ENCODE measurements at regions not wholly inside any gene's neighbourhood (a gene's known extent, or its start where the extent isn't known, plus 50 kb on each side); places are given as distances from the start of the nearest gene placed in this dataset.

DNA sequence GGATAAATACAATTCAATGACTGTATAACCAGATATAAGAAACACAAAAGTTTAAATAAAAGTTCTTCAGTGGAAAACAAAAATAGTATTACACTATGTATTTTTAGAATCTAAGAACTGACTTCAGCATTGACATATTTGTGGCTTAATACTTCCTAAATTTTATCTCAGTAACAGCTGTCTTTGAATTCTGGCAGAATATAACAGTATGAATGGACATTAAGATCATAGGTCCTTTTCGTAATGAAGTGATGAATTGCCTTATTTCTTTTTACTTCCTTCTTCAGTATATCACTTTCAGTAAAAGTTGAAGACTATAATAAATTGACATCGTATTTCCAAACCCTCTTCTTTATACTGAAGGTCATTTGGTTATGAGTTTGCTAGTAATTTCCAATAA lies 1030.0 kb downstream of the MRPL39 start:
- Histone ChIP-seq H3K79me2 (ENCODE audit: insufficient read depth) (no peaks in the 10 kb centered on the region), H3K27ac (no peak overlapping the region), H3F3A (ENCODE audit: insufficient read depth) (no peaks in the 10 kb centered on the region), H3K27me3 (replicated peaks; ENCODE audit: insufficient read depth) (no peaks in the 10 kb centered on the region), H3K9me3 (ENCODE audit: low read depth) (no peaks in the 10 kb centered on the region), H4K20me1 (ENCODE audit: insufficient read depth) (no peaks in the 10 kb centered on the region), H3K9me2 (ENCODE audit: insufficient read depth) (no peaks in the 10 kb centered on the region), H3K4me3 (no peak overlapping the region), H3K36me3 (ENCODE audit: low read depth) (no peaks in the 10 kb centered on the region), H3K4me1 (ENCODE audit: insufficient read depth) (no peaks in the 10 kb centered on the region), H2AFZ (no peak overlapping the region), H3K4me2 (ENCODE audit: unreplicated experiment) (no peak overlapping the region), H3K9ac (no peak overlapping the region)
- in situ Hi-C loops (cut with MboI), result no loop called here
- 5 to 14% methylated on average over 2 of the region's 2 CpGs for WGBS, 2 experiments (ENCODE audit: low coverage in 1 of 2, low lambda C conversion rate in 2 of 2, missing lambda C conversion rate in 2 of 2)
- TF ChIP-seq EZH2 (IDR thresholded peaks at IDR 0.05; ENCODE audit: insufficient read depth, poor library complexity, severe bottlenecking) (no peak), EZH2phosphoT487 (IDR thresholded peaks at IDR 0.05; ENCODE audit: insufficient read depth, low read depth) (no peak)
- no peak for DNase-seq

DNA sequence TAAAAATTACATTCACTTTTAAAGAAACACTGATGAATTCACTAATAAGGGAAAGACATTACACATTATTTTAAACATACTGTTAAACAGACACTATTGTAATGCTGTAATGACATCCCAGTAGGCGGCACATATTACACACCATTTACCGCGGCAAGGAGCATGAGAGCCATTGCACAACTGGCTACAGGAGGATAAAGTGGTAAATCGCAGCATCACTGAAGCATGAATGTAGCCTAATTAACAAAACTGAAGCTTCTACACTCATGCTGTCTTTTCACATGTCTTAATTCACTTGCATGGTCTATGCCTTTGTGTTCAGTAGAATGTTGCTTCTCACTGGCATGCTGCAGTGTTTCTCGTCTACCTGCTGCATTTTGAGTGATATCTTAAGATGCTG lies 1046.0 kb downstream of the MRPL39 start:
- TF ChIP-seq EZH2 (IDR thresholded peaks at IDR 0.05; ENCODE audit: insufficient read depth, poor library complexity, severe bottlenecking) (no peak), EZH2phosphoT487 (IDR thresholded peaks at IDR 0.05; ENCODE audit: insufficient read depth, low read depth) (no peak)
- Histone ChIP-seq H3K9me2 (ENCODE audit: insufficient read depth) (no peaks in the 10 kb centered on the region), H3K27ac (no peak overlapping the region), H3K9me3 (ENCODE audit: low read depth) (no peaks in the 10 kb centered on the region), H4K20me1 (ENCODE audit: insufficient read depth) (no peaks in the 10 kb centered on the region), H3K79me2 (ENCODE audit: insufficient read depth) (no peaks in the 10 kb centered on the region), H2AFZ (no peak overlapping the region), H3K27me3 (replicated peaks; ENCODE audit: insufficient read depth) (no peaks in the 10 kb centered on the region), H3F3A (ENCODE audit: insufficient read depth) (no peaks in the 10 kb centered on the region), H3K4me2 (ENCODE audit: unreplicated experiment) (no peak overlapping the region), H3K4me3 (no peak overlapping the region), H3K4me1 (ENCODE audit: insufficient read depth) (no peaks in the 10 kb centered on the region), H3K9ac (no peak overlapping the region), H3K36me3 (ENCODE audit: low read depth) (no peaks in the 10 kb centered on the region)
- WGBS, 2 experiments (ENCODE audit: low coverage in 1 of 2, low lambda C conversion rate in 2 of 2, missing lambda C conversion rate in 2 of 2), result 51 to 54% methylated on average over 5 of the region's 5 CpGs
- no peak for DNase-seq
- in situ Hi-C loops (cut with MboI), result no loop called here

DNA sequence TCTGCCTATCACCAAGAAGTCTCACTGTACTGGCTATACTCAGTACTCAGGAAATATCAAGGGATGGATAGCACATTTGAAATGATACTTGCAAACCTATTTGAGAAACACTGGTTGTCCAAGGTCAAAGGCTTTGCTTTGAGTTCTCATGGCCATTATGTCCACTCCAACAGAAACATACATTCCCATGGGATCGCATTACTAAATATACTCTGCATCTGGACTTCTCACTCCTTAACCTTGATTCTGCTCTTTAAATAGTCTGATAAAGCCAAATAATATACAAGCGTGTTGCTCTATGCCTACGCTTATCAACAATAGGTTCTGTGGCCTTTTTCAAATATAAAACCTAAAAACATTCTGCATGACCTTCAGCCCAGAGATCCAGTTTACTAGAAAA lies 1054.8 kb downstream of the MRPL39 start:
- no peaks in the 10 kb centered on the region for H3K9me3 ChIP-seq (ENCODE audit: low read depth)
- H3K4me3 ChIP-seq, result no peak overlapping the region
- no peak for DNase-seq
- 25 to 32% methylated on average over 3 of the region's 3 CpGs for WGBS, 2 experiments (ENCODE audit: low coverage in 1 of 2, low lambda C conversion rate in 2 of 2, missing lambda C conversion rate in 2 of 2)
- in situ Hi-C loops (cut with MboI), result no loop called here
- H3K9ac ChIP-seq, result no peak overlapping the region
- H3F3A ChIP-seq (ENCODE audit: insufficient read depth), result no peaks in the 10 kb centered on the region
- H4K20me1 ChIP-seq (ENCODE audit: insufficient read depth), result no peaks in the 10 kb centered on the region
- no peak overlapping the region for H2AFZ ChIP-seq
- no peak for TF ChIP-seq EZH2 (IDR thresholded peaks at IDR 0.05; ENCODE audit: insufficient read depth, poor library complexity, severe bottlenecking)
- TF ChIP-seq EZH2phosphoT487 (IDR thresholded peaks at IDR 0.05; ENCODE audit: insufficient read depth, low read depth), result no peak
- no peaks in the 10 kb centered on the region for H3K27me3 ChIP-seq (replicated peaks; ENCODE audit: insufficient read depth)
- no peaks in the 10 kb centered on the region for H3K36me3 ChIP-seq (ENCODE audit: low read depth)
- no peaks in the 10 kb centered on the region for H3K9me2 ChIP-seq (ENCODE audit: insufficient read depth)
- no peaks in the 10 kb centered on the region for H3K4me1 ChIP-seq (ENCODE audit: insufficient read depth)
- no peak overlapping the region for H3K27ac ChIP-seq
- no peaks in the 10 kb centered on the region for H3K79me2 ChIP-seq (ENCODE audit: insufficient read depth)
- H3K4me2 ChIP-seq (ENCODE audit: unreplicated experiment), result no peak overlapping the region

DNA sequence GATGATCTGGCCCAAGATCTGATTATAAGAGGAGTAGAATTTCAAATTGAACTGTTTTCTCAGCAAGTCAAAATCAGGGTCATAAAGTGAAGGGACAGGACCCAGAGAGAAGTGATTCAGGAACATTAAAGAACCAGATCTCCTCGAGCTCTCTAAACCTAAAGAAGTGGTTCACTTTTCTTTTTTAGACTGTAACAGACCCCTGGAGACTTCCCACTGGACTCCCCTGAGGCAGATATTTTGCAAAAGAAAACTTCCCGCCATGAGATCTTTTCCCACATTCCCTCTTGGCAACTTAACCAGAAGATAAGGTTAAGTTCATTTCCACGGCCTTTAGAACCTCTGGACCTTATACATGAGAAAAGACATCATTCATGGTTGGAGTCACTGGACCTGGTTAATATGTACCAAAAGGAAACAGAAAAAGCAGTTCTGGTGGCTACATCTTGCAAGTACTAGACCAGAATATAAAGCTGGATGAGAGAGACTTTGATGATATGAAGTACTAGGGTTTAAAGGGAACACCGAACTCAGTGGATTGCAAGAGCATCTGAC lies 1061.4 kb downstream of the MRPL39 start:
- Histone ChIP-seq H3K36me3 (ENCODE audit: low read depth) (no peaks in the 10 kb centered on the region), H4K20me1 (ENCODE audit: insufficient read depth) (no peaks in the 10 kb centered on the region), H3K4me2 (ENCODE audit: unreplicated experiment) (no peak overlapping the region), H3K27ac (no peak overlapping the region), H3F3A (ENCODE audit: insufficient read depth) (no peaks in the 10 kb centered on the region), H2AFZ (no peak overlapping the region), H3K9ac (no peak overlapping the region), H3K4me3 (no peak overlapping the region), H3K4me1 (ENCODE audit: insufficient read depth) (no peaks in the 10 kb centered on the region), H3K9me3 (ENCODE audit: low read depth) (peaks cover 4% of the 10 kb centered on the region), H3K79me2 (ENCODE audit: insufficient read depth) (no peaks in the 10 kb centered on the region), H3K9me2 (ENCODE audit: insufficient read depth) (no peaks in the 10 kb centered on the region), H3K27me3 (replicated peaks; ENCODE audit: insufficient read depth) (no peaks in the 10 kb centered on the region)
- WGBS, 2 experiments (ENCODE audit: low coverage in 1 of 2, low lambda C conversion rate in 2 of 2, missing lambda C conversion rate in 2 of 2), result 10 to 15% methylated on average over 4 of the region's 4 CpGs
- no peak for DNase-seq
- in situ Hi-C loops (cut with MboI), result no loop called here
- TF ChIP-seq EZH2phosphoT487 (IDR thresholded peaks at IDR 0.05; ENCODE audit: insufficient read depth, low read depth) (no peak), EZH2 (IDR thresholded peaks at IDR 0.05; ENCODE audit: insufficient read depth, poor library complexity, severe bottlenecking) (no peak)

All from GM23248 (cell line).